ENCODE measurements at regions not wholly inside any gene's neighbourhood (a gene's known extent, or its start where the extent isn't known, plus 50 kb on each side); places are given as distances from the start of the nearest gene placed in this dataset.

GRCh38 chr4:173696551-173696950, 166.5 kb upstream of the HAND2 start:
- Histone ChIP-seq H4K20me1 (ENCODE audit: insufficient read depth) (no peaks in the 10 kb centered on the region), H3K9ac (ENCODE audit: low read length) (no peak overlapping the region), H3K4me2 (ENCODE audit: low read length) (no peak overlapping the region), H3K4me3 (replicated peaks in 1 of 2; ENCODE audit: low read depth in 1 of 2, low read length in 2 of 2) (no peak overlapping the region), H2AFZ (ENCODE audit: low read depth, low read length, poor library complexity, severe bottlenecking) (no peak overlapping the region), H3K27ac (ENCODE audit: low read depth, low read length) (no peak overlapping the region), H3K27me3 (ENCODE audit: insufficient read depth, low read length) (no peaks in the 10 kb centered on the region), H3K9me3 (ENCODE audit: control insufficient read depth in 1 of 2, insufficient read depth in 1 of 2, low read depth in 1 of 2, low read length in 2 of 2) (no peaks in the 10 kb centered on the region), H3K36me3 (ENCODE audit: control insufficient read depth in 1 of 2, insufficient read depth in 2 of 2, low read length in 2 of 2) (no peaks in the 10 kb centered on the region), H3K79me2 (ENCODE audit: insufficient read depth, low read length) (no peaks in the 10 kb centered on the region), H3K9me2 (ENCODE audit: insufficient read depth) (no peaks in the 10 kb centered on the region), H3K4me1 (ENCODE audit: control insufficient read depth in 1 of 2, insufficient read depth in 2 of 2, low read length in 2 of 2) (no peaks in the 10 kb centered on the region)
- RAD21 ChIA-PET (ENCODE audit: low non-redundant PET in 1 of 2, low total read pairs in 2 of 2, uncharacterized antibody in 2 of 2, unreplicated experiment in 2 of 2): no interaction called here
- ATAC-seq (no peak), DNase-seq (ENCODE audit: low read depth, low spot score) (no peak)
- BruUV-seq (replicated peaks): no TSS peak
- CTCF ChIA-PET: no interaction called here
- TF ChIP-seq EZH2 (IDR thresholded peaks at IDR 0.05) (no peak), SP1 (IDR thresholded peaks at IDR 0.05; ENCODE audit: low read depth) (no peak), ELF1 (IDR thresholded peaks at IDR 0.05; ENCODE audit: borderline replicate concordance, low read depth) (no peak), FOSL1 (IDR thresholded peaks at IDR 0.05; ENCODE audit: low read depth) (no peak)
- intact Hi-C loops (cut with micrococcal nuclease): no loop called here
- POLR2A ChIA-PET: no interaction called here

- no peak overlapping the region for H2AFZ ChIP-seq (ENCODE audit: low read depth, low read length, poor library complexity, severe bottlenecking)
- intact Hi-C loops (cut with micrococcal nuclease): no loop called here
- CTCF ChIA-PET: no interaction called here
- H3K27ac ChIP-seq (ENCODE audit: low read depth, low read length): no peak overlapping the region
- no TSS peak for BruUV-seq (replicated peaks)
- no peaks in the 10 kb centered on the region for H3K36me3 ChIP-seq (ENCODE audit: control insufficient read depth in 1 of 2, insufficient read depth in 2 of 2, low read length in 2 of 2)
- no peak overlapping the region for H3K4me3 ChIP-seq (replicated peaks in 1 of 2; ENCODE audit: low read depth in 1 of 2, low read length in 2 of 2)
- H4K20me1 ChIP-seq (ENCODE audit: insufficient read depth): no peaks in the 10 kb centered on the region
- no peaks in the 10 kb centered on the region for H3K4me1 ChIP-seq (ENCODE audit: control insufficient read depth in 1 of 2, insufficient read depth in 2 of 2, low read length in 2 of 2)
- TF ChIP-seq SRF (IDR thresholded peaks at IDR 0.05; ENCODE audit: low read depth) (no peak), RAD21 (IDR thresholded peaks at IDR 0.05; ENCODE audit: low read depth) (no peak), POLR2A (IDR thresholded peaks at IDR 0.05; ENCODE audit: borderline replicate concordance, extremely low read depth, insufficient read depth, insufficient read length) (no peak), EZH2 (IDR thresholded peaks at IDR 0.05) (no peak), POLR2AphosphoS5 (IDR thresholded peaks at IDR 0.05; ENCODE audit: low read depth, low read length) (no peak), YY1 (IDR thresholded peaks at IDR 0.05; ENCODE audit: extremely low read depth, insufficient replicate concordance, low read depth, low read length) (no peak), SP1 (IDR thresholded peaks at IDR 0.05; ENCODE audit: low read depth) (no peak), TCF7L2 (IDR thresholded peaks at IDR 0.05; ENCODE audit: borderline replicate concordance, extremely low read depth, insufficient read depth, insufficient read length) (no peak), CTCF (IDR thresholded peaks at IDR 0.05 in 2 of 3, conservative IDR thresholded peaks at IDR 0.05 in 1 of 3; ENCODE audit: borderline replicate concordance in 1 of 3, insufficient read depth in 1 of 3, low read depth in 2 of 3, low read length in 2 of 3) (no peak), MAX (IDR thresholded peaks at IDR 0.05) (no peak), ZBTB33 (IDR thresholded peaks at IDR 0.05; ENCODE audit: extremely low read depth, insufficient replicate concordance, low read length) (no peak)
- no peak overlapping the region for H3K9ac ChIP-seq (ENCODE audit: low read length)
- POLR2A ChIA-PET: no interaction called here
- no peaks in the 10 kb centered on the region for H3K27me3 ChIP-seq (ENCODE audit: insufficient read depth, low read length)
- DNase-seq (ENCODE audit: low read depth, low spot score): no peak
- no peaks in the 10 kb centered on the region for H3K9me3 ChIP-seq (ENCODE audit: control insufficient read depth in 1 of 2, insufficient read depth in 1 of 2, low read depth in 1 of 2, low read length in 2 of 2)
- no peaks in the 10 kb centered on the region for H3K9me2 ChIP-seq (ENCODE audit: insufficient read depth)
- H3K79me2 ChIP-seq (ENCODE audit: insufficient read depth, low read length): no peaks in the 10 kb centered on the region
- no peak for ATAC-seq
- RAD21 ChIA-PET (ENCODE audit: low non-redundant PET in 1 of 2, low total read pairs in 2 of 2, uncharacterized antibody in 2 of 2, unreplicated experiment in 2 of 2): no interaction called here
- no peak overlapping the region for H3K4me2 ChIP-seq (ENCODE audit: low read length)
Observed at GRCh38 chr4:173696011-173696410, 166.0 kb upstream of the HAND2 start.
